HG03565 (cell line): ENCODE measurements at regions not wholly inside any gene's neighbourhood (a gene's known extent, or its start where the extent isn't known, plus 50 kb on each side); places are given as distances from the start of the nearest gene placed in this dataset.
"Not testable (repeated sequence)": the region's sequence is repeated elsewhere in the genome, so short reads cannot be mapped to it uniquely, and the experiment has no call there.

Experiments used
- ATAC-seq: cut with Tn5 transposase; IDR thresholded peaks from one replicate; pipeline ENCODE4 v1.9.1; 2021; ENCODE audit warnings: mild to moderate bottlenecking, moderate library complexity; ENCODE audit not compliant: unreplicated experiment

DNA sequence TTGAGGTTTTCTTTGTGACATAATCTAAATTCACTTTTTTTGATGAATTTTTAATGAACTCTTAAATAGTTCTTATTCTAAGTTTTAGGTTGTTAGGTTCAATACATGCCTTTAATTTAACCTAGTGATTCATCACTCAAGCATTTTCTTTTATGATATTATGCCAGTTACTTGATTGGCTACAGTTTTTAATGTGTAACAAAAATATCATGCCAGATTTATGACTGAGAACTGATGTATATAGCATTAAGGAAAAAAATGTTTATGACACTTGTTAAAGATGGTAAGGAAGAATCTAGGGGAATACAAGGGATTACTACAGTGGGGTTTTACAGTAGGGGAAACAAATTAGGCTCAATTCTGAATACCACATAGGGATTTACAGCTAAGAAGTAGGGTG is 103.1 kb downstream of the VGLL3 start:
- ATAC-seq = no peak

DNA sequence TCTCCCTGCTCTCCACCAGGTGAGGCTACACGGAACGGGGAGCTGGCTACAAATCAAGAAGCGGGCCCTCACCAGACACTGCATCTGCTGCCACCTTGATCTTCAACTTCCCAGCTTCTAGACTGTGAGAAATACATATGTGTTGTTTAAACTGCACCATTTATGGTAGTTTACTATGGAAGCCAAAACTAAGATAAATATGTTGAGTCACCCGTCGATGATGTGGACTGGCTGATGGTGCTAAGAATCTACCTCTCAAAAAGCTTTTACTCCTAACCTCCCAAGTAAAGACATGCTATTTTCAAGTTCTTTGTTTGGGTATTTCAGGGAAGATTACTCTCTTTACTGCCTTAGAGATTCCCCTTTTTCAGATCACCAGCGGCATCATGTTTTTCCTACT is 110.9 kb downstream of the VGLL3 start:
- ATAC-seq = no peak

DNA sequence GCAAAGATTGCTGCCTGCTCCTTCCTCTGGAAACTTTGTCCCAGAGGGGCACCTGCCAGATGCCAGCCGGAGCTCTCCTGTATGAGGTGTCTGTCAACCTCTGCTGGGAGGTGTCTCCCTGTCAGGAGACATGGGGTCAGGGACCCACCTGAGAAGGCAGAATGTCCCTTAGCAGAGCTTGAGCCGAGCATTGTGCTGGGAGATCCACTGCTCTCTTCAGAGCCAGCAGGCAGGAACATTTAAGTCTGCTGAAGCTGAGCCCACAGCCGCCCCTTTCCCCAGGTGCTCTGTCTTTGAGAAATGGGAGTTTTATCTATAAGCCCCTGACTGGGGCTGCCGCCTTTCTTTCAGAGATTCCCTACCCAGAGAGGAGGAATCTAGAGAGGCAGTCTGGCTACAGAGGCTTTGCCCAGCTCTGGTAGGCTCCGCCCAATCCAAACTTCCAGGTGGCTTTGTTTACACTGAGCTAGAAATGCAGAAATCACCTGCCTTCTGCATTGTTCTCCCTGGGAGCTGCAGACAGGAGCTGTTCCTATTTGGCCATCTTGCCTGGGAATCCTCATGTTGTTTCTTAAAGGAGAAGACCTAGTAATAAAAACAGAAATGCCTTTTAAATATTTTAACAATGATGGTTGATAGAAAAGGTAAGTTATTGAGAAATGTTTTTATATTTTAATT is 114.3 kb downstream of the VGLL3 start:
- ATAC-seq = not testable (repeated sequence)

DNA sequence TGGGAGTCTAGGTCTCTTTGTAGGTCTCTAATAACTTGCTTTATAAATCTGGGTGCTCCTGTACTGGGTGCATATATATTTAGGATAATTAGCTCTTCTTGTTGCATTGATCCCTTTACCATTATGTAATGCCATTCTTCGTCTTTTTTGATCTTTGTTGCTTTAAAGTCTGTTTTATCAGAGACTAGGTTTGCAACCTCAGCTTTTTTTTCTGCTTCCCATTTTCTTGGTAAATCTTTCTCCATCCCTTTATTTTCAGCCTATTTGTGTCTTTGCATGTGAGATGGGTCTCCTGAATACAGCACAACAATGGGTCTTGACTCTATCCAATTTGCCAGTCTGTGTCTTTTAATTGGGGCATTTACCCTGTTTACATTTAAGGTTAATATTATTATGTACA is 116.2 kb downstream of the VGLL3 start:
- ATAC-seq = not testable (repeated sequence)

DNA sequence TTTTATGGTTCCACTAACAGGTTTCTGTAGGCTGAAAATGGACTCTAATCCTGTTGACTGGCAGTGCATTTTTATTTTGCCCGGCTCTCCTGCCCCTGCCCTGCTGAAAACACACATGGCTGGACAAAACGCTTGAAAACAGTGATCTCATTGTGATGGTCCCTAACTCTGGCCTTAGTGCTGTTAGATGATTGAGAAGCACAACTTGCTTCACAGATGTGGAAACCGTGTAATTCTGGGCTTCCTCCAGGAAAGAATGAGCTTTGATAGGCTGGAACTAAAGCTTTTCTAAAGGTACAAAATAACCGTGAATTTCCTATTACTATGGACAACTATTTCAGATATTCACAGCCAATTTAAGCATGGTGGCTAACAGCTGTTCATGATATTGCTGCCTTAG is 121.4 kb downstream of the VGLL3 start:
- ATAC-seq = no peak

DNA sequence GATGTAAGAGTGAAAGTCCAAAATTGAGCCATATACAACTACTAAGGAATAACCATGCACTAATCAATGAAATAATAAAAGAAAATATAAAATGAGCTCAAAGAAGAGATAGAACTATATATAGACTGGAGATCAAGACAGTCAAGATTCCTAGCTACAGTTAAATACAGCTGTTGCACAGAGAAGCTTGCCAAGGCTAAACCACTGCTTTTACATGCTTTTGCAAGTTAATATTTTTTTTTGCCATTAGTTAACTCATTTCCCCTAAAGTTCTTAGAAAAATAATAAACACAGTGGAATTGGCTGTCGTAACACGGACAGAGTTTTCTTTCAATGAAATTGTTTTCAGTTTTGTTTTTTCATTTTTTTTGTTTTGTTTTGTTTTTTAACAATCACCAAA is 123.0 kb downstream of the VGLL3 start:
- no peak for ATAC-seq

DNA sequence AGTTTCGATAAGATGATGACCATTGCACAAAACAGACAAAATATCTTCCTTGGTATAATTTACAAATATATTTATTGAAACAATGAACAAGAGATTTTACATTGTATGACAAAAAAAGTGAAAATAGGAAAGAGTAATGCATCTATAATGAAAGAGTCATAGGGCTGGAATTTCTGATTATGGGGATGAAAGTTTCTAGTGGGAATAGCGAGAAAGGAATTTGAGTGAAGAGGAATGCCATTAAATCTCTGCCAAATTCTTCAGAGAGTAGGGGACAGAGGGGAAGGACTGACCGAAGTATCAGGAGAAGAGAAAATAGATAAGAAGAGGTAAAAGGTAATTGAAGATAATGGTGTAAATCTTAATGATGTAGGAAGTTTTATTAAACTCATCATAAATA is 125.4 kb downstream of the VGLL3 start:
- no peak for ATAC-seq

DNA sequence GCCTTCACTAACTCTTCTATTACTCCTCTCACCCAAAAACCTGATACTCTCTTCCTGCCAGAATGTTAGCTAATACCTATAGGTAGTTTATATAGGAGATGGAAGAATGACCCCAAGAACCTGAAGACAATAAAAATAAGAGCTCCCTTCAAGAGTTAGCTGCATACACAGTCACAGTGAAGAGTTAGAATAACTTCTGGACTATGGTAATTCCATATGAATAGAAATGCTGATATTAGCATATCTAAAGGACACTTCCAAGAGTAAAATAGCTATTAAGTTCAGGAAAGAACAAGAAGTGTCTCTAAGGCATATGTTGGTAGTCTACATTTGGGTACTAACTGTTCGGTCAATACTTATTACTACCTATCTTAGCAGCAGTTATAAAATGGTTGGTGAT is 134.2 kb downstream of the VGLL3 start:
- no peak for ATAC-seq

DNA sequence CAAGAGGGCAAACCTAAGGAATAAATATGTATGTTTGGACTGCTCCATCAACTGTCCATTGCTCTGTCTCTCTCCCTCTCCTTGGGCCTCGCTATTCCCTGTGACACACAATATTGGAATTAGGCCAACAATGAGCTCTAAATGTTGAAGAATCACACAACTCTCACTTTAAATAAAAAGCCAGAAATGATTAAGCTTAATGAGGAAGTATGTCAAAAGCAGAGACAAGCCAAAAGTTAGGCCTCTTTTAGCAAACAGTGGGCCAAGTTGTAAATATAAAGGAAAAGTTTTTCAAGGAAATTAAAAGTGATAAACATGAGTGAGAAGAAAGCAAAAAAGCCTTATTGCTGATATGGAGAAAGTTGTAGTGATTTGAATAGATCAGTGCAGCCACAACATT is 141.0 kb downstream of the VGLL3 start:
- no peak for ATAC-seq

DNA sequence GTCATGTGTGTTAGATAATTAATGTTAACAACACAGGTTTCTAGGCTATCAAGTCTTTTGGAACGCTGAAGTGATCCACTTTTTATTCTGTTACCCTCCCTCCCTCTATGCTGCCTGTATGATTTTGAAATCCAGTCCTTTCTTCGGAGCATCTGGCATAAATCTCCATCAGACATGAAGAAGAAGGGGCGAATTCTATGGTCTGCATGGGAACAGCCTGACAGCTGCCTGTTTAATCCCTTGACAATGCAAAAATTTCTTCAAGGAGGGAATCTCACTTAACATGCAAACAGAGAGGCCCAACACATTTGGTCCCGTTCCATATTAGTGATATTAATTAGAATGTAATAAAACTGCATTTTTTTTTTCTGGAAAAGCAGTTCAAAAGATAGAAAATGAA is 145.2 kb downstream of the VGLL3 start:
- ATAC-seq = no peak

DNA sequence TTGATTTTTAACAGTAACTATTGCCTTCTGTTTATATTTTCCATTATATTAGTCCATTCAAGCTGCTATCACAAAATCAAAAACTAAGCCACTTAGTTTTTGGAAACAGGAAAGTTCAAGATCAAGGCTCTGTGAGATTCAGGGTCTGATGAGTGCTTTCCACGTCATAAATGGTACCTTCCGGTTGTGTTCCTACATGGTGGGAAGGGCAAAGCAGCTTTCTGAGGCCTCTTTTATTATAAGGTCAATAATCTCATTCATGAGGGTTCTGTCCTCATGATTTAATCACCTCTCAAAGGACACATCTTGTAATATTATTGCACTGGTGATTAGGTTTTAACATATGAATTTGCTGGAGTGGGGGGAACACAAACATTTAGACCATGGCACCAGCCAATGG is 152.0 kb downstream of the VGLL3 start:
- ATAC-seq = no peak

DNA sequence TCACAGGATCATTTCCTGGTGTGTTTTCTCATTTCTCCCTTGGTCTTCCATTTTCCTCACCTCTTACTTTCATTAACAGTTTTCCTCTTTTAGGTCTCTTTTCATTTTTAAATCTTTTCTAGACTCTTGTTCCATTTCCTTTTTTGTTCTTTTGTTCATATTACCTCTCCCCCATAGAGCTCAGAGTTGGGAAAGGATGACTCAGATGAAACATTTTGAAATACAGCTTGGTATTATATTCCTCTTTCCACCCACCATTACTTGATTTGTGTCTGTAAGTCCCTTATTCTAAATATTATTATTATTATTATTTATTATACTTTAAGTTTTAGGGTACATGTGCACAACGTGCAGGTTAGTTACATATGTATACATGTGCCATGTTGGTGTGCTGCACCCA is 153.1 kb downstream of the VGLL3 start:
- ATAC-seq = no peak

DNA sequence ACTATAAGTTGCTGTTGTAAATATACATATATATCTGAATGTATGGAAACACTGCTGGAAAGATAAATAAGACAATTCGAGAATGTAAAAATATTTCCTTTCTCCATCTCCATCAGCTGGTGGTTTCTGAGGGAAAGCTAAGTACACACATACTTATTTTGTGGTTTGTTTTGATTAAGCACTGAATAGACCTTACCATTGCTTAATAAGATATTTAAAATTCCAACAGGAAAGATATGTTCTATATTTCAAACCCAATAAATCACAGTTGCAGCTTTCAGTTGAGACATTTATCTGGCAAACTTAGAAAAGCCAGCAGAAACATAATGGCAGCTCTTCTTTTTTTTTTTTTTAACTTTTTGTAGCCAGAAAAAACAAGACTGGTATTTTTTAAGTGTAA is 160.4 kb downstream of the VGLL3 start:
- no peak for ATAC-seq

DNA sequence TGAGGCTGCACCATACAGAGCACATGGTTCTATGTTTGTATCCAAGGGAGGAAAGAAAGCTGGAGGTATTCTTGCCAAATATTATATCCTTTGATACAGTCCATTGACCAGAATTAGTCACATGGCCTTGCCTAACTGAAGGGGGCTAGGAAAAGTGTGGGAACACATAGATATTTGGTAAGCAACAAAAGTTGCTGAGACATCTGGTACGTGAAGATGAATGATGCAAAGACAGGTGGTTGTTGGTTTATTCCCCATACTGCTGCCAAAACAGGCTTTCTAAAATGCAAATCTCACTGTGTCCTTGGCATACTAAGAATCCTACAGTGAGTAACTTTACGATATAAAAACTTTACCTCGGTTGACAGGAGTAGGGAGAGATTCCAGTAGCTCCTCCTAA is 162.2 kb downstream of the VGLL3 start:
- ATAC-seq = no peak

DNA sequence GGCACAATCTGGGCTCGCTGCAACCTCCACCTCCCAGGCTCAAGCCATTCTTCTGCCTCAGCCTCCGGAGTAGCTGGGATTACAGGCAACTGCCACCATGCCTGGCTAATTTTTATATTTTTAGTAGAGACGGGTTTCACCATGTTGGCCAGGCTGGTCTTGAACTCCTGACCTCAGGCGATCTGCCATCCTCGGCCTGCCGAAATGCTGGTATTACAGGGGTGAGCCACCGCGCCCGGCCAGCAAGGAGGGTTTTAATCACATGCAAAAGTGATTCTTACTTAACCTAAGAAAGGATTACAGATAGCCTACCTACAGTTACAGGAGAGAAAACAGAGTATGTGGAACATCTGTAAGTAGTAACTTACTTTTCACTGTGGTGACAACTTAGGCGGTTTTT is 163.4 kb downstream of the VGLL3 start:
- not testable (repeated sequence) for ATAC-seq

DNA sequence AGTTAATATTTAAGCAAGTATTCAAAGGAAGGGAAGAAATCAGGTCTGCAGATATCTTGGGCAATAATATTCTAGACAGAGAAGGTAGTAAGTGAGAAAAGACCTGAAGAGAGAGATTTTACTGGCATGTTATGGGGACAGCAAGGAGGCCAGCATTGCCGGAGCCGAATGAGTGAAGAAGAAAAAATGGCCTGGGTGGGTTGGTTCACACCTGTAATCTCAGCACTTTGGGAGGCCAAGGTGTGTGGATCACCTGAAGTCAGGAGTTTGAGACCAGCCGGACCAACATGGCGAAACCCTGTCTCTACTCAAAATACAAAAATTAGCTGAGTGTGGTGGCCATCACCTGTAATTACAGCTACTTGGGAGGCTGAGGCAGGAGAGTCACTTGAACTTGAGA is 164.7 kb downstream of the VGLL3 start:
- ATAC-seq = no peak

DNA sequence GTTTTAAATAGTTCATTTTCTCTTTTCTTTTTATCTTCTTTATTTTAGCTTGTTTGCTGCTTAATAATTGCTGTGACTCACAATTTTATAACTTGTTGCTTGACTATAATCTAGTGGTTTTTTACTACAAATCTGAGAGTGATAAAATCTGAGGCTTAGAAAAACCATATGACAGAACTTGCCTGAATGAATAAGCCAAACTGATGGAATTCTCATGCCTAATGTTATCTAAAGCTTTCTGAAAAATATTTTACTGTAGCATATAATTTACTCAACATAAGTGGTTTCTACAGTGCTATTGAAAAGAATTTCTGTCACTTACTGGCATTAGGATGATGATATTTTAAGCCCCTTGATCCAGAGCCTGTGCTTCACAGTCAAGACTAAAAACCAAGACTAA is 175.1 kb downstream of the VGLL3 start:
- no peak for ATAC-seq

DNA sequence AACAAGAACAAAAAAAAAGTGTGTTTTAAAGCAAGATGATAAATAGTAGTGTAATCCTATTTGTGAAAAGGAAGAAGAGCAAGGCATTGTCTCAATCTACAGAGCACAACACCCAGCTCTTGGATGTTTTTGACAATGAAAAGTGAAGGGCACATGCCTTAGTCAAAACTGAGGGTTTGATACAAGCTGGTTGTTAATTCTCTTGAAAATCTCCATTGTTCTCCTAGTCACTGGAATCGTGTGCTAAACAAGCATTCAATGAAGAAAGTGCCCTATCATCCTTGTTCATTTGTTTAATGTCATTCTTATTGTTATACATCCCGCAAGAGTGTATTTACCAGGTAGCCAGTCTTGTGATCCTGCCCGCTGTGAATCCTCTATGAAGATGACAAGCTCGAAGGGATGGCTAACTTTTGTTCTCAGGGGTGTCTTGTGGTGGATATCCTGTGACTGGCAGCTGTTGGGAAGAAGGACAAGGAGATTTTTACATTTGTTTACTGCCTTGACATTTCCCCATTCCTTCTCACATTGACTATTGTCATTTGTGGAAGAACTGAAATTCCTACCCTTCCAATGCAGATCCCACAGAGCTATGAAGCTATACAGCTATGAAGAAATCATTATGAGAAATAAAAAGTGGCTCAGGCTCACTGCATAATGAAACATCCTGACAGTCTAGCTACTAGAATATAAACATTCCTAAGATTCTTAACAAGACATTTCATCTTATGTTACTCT is 175.9 kb downstream of the VGLL3 start:
- no peak for ATAC-seq

DNA sequence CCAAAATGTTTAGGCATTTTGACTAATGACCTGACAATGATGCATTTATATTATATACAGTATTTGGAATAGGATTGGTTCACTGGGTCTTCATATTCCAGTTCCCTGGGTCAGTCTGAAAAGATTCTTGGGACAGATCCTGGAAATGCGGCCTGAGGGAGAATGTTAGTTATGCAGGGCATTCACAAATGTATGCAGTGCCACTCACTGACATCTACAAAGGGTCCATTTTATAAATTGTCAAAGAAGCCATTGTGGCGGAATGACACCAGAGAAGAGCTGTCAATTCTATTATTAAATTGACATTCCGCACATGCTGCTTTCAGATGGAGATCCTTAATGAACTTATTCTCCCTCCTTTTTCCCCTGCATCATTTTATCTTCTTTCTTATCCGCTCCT is 176.6 kb downstream of the VGLL3 start:
- no peak for ATAC-seq

DNA sequence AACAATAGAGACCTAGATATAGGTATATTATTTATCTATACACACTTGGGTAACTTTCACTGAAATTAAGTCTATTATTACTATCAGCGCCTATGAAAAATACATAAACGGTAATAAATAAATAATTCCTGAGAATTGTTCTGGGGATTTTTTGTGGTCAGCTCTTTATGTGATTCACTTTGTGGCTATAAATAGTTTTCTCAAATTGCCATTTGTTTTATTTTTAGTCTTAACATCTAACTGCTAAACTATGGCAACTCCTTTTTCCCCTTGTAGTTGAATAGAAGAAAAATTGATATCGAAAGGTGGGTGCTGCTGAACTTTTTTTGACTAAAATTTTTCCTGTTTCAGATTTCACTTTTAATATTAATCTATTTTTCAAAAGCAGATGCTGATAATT is 189.0 kb downstream of the VGLL3 start:
- ATAC-seq = no peak

DNA sequence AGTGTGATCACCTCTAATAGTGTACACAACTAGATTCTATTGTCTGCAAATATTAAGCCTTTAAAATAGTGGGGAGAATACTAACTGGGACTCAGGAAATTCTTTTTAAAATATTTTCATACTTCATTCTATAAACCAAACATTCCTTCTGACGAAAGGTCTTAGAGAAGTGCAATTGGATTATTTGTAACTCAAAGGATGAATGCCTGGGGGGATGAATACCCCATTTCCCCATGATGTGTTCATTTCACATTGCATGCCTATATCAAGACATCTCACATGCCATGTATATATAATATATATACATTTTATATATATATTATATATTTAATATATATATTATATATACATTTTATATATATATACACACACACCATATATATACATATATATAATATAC is 189.9 kb downstream of the VGLL3 start:
- ATAC-seq = no peak

DNA sequence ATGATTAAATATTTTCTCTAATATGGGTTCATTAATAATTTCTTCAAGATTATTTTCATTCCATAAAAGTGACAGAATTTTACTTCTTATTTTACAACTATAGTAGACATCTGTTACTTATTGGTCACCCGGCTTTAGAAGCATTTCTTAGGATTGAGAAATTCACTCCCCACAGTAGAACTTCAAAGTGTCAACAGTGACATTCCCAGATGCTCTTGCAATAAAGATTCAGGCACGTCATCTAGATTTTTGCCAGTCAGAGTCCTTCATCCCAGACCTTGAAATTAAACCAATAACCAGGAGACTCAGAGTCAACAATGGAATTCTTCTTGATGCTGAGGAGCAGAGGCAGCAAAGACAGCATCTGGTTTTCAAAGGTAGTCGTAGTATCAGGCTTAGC is 190.8 kb downstream of the VGLL3 start:
- ATAC-seq = no peak

DNA sequence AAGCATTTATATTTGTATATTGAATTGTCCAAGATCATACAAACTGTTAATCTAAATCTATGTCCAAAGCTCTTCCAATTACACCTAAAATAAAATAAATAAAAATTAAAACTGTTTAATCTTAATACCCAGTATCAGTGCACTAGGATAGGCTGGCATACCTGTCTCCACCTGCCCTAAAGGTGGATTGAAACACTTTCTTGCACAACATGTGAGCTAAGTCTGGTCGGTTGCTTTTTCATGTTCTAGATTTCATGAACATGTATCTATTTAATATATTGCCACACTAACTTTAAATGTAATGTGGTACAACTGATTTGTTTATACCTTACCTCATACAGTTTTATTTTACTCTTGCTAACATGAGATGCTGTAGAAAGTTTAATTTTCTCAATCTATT is 193.0 kb downstream of the VGLL3 start:
- no peak for ATAC-seq
